ELF-1 (cell line): ENCODE measurements at regions not wholly inside any gene's neighbourhood (a gene's known extent, or its start where the extent isn't known, plus 50 kb on each side); places are given as distances from the start of the nearest gene placed in this dataset.
A peak's percentile ranks its signal among the peaks of the same experiment; 100 is the strongest.

Source experiments
- DNase-seq: peaks from one replicate; pipeline ENCODE4 v3.0.0-alpha.2; 2016; ENCODE audit warnings: low read depth, low spot score

DNA sequence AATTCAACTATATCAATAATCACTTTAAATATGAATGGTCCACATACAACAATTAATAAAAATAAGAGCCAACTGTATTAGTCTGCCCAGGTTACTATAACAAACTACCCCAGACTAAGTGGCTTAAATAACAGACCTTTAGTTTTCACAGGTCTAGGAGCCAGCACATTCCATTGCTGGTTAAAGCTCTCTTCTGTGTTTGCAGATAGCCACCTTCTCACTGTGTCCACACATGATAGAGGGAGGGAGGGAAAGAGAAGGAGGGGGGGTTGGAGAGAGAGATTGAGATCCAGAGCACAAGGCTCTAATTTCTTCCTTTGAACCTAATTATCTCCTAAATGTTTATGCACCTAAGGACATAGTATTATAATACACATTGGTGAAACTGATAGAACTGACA is 267.8 kb upstream of the NXPH2 start:
- DNase-seq: no peak

DNA sequence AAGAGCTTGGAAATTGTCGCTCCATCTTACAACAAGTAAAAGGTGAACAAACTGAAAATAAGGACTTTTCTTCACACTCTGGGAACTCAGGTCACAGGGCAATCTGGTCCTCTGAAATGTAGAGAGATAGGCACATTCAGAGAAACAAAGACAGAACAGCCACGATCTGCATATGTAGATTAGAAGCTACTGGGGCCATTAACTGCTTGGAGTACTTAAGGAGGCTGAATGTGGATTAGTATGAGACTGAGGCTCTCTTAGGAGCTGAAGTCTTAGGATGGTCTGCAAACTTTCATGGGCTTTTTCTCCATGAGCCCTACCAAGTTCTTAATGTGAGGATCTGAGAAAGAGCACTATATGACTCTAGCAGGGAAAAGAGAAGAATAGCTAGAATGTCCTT is 265.3 kb upstream of the NXPH2 start:
- peak; percentile 18 for DNase-seq

DNA sequence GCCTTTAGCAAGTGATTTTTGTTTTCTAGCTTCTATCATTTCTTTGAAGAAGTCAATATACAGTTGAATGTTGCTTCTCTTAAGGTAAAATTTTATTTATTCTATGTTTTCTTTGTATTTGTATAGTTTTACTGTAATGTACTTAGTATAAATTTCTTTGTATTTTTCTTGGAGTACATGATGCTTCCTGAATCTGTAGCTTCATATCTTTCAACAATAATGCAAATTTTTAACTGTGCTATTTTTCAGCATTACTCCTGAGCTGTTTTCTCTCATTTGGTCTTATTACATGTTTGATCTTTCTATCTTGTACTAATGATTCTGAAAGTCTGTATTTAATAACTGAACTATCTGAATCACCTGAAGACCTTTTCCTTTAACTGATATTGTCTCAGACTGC is 253.9 kb upstream of the NXPH2 start:
- no peak for DNase-seq

DNA sequence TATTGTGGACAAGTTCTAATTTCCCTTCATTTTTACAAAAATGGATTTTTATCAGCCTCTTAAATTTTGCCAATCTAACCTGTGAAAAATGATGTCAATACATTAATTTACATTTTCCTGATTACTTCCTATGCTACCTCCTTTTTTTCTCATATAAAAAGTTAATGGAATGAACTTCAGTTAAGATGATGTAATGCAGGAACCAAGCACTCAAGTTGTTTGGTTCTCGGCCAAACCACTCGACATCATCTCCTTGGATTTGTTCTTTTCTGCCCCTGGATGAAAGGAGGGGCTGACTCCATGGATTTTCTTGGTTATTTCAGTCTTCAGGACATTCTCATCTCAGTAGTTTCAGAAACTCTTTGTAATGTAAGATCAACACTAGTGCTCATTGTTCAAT is 253.1 kb upstream of the NXPH2 start:
- no peak for DNase-seq

DNA sequence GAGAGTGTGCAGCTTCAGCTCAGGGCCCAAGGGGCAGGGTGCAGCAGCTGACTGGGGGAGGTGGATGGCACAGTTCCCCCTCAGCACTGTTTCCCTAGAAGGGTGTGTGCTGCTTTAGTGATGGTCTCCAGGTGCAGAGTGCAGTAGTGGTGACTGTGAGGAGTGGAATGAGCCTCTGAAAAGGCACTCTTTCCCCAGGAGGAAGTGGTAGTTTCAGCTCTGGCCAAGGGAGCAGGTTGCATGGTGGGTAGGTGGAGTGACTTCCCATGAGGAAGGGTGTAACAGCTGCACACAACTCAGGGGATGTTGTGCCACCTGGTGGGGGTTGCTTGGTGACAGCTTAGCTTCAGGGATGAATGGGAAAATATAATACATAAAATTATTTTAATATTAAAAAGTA is 251.5 kb upstream of the NXPH2 start:
- DNase-seq: peak; percentile 14

DNA sequence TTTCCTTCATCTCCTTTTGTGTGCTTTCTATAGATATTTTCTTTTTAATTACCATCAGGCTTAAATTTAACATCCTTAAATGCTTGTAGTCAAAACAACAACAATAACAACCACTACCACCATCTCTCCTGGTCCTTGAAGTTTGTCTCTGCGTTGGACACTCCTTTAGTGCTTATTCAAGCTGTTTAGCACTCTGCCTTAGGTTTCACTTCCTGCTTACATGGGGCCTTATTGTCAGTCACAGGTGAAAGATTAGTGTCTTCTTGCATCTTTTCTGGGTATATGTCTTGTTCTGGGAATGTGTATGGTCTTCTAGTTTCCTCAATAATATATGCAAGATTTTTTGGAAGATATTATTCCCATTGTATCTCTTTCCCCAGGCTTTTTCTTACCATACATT is 240.1 kb upstream of the NXPH2 start:
- DNase-seq: no peak

DNA sequence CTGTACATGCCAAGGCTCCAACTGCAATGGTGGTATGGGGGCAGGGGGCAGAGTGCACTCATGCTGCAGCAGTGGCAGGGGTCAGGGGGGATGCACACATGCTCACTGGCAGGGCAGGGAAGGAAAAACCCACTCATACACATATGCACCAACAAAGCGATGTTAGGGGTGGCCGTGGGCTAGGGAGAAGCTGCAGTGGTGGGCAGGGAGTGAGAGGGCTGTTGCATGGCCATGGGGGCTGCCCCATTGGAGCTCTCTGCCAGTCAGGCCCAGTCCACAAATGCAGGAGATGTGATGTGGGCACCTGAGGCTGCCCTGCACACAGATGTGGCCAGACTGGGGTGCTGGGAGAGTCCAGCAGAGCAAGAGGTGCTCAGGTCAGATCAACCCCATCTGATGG is 238.1 kb upstream of the NXPH2 start:
- DNase-seq: no peak

DNA sequence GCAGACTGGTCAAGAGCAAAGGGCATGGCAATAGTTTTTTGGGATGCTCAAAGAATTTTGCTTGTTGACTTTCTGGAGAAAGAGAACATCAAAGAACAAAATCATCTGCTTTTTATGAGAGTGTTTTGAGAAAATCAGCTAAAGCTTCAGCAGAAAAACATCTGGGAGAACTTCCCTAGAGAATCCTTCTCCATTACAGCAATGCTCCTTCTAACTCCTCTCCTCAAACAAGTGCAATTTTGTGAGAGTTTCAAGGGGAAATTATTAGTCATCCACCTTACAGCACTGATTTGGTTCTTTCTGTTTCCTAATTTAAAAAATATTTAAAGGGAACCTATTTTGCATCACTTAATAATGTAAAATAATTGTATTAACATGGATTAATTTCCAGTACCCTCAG is 226.9 kb upstream of the NXPH2 start:
- no peak for DNase-seq

DNA sequence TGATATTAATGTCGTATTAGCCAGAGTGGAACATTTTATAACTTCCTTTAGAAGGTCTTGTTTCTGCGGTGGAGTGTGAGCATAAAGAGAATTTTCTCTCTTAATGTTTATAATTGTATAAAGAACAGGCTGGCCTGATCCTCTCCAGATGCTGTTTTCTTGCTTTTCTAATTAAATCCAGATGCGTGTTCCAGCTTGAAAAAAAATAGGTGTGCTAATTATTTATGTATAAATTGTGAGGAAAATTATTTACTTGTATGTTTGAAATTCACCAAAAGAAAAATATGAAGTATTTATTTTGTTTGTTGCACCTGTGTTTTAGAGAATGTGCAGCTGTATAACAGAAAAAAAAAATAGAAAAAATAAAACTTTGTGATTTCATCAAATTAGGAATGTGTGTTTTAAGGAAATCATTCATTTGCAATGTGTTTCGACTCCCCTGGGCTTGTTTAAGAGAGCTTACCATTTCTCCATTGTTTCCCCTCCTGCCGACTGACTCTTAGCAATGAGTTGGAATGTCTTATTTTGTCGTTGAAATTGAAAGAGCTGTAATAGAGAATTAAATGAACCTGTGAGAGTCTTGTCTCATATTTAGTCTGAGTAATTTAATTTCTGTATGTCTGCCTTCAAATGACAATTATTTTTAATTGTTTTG is 220.1 kb upstream of the NXPH2 start:
- DNase-seq: no peak

DNA sequence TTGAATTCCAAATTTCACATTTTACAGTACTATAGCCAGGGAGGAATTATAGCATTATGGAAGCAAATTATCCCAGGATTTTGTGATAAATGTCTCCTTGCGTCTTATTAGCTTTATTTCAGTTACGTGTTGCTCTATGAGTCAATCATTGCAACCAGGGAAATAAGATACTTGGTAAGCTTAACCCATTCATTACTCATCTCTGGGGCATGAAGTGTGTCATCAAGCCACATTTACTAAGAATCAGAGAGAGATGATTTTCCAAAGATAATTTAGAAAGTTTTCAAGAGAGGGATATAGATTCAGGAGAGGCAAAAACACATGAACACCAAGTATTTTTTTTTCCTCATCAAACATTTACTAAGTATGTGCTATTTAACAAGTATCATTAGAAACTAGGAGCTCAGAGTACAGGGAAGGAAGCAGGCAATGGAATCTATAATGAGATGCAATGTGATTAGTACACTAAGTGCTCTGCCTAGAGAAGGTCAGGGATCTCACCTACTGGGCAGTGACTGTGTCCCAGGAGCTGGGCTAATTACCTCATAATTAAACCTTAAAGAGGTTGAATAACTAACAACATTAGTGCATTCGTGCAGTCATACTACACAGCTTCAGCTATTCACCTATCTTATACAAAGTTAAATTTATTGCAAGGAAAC is 217.8 kb upstream of the NXPH2 start:
- no peak for DNase-seq

DNA sequence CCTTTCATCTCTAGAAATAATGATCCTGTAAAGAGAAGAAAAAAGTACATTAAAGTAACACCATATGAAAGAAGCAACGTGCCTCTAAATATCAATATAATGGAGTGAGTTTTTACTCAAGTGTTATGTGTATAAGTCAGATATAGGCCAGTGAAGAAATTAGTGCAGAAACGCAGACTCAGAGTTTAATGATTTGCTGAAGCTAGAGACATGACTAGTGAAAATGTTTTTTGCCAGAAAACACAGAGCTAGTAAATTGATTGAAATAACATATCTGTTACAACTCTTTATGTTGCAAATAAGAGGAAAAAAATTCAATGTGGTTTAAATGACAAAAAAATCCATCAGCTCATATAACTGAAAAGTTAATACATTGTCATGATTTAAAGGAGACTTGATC is 217.2 kb upstream of the NXPH2 start:
- no peak for DNase-seq

DNA sequence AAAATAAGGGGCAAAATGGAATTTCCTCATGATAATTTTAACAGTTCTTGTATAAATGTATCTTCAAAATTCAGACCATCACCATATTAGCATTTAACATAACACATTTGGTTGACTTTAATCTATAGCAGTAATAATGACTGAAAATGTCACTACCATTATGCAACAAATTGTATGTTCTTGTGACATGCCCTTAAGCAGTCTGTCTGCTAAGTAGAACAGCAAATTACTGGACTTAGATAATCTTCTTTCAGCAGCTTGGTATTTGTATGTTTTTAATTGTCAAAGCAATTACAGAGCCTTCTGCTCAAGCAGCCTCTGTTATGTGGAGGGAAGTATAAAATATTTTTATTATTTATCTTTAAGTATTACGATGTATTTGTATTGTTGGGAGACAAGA is 214.3 kb upstream of the NXPH2 start:
- no peak for DNase-seq

DNA sequence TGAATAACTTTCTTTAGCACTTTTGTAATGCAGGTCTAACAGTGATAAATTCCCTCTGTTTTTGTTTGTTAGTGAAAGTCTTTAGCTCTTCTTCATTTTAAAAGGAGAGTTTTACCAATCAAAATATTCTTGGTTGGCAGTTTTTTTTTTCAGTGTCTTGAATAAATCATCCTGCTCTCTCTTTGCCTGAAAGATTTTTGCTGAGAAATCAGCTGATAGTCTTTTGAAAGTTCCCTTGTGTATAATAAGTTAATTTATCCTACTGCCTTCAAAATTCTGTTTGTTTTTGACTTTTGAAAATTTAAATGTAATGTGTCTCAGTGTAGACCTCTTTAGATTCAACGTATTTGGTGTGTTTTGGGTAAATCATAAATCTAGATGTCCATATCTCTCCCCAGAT is 205.7 kb upstream of the NXPH2 start:
- no peak for DNase-seq

DNA sequence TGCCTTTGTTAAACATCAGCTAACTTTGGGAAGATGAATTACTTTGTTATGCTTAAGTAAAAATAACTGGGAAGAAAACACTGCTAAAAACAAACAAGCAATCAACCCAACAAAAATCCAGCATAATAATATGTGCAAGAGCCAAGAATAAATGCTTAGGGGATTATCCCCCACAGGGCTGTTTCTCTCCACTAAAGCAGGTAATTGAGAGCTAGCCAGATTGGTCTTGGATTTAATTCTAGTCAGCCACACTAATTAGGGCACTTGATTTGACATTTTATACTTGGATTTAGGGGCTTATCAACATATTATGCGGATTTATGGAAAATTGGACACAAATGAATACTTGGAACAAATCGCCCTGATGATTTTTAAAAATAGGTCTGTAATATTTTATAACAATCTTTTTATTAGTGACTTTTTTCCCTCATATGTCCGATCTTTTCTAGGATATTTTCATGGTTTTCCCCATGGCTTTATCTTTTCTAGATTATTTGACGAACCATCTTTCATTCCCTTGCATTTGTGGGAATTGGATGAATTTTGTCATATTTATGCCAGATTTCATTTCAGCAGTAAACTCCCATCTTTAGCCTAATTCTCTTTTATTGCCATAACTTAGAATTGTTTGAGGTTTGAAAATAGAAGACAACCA is 199.1 kb upstream of the NXPH2 start:
- DNase-seq: no peak

DNA sequence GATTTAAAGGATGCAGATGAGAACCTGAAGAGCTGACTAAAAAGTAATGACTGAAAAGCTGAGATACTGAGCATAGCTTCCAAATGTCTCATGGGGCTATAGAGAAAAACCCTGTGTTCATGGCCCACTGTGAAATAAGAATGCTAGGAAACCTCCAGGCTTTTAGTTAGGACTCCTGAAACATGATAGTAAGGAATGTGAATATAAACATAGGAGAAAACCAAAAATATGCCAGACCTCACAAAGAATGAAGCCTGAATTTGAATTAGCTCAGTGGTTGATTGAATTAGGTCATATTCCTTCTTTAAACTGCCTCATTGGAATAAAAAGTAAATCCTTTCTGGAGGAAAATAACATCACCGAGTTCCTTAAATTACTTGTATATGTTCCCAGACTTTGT is 194.5 kb upstream of the NXPH2 start:
- no peak for DNase-seq

DNA sequence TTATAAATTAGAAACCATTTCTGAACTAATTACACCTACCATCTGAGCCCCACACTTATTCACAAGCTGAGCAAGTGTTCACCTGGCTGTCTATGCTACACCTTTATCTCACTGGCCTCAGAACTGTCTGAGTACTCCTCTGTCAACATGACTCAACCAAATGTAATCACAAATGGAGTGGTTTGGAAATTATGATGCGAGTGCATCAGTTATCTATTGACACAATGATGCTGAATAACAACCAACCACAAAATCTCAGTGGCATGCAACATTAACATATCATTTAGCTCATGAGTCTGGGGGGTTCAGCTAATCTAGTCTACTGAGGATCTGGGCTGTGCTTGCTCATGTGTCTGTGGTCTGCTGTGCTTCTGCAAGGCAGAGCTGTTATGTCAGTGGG is 184.2 kb upstream of the NXPH2 start:
- no peak for DNase-seq

DNA sequence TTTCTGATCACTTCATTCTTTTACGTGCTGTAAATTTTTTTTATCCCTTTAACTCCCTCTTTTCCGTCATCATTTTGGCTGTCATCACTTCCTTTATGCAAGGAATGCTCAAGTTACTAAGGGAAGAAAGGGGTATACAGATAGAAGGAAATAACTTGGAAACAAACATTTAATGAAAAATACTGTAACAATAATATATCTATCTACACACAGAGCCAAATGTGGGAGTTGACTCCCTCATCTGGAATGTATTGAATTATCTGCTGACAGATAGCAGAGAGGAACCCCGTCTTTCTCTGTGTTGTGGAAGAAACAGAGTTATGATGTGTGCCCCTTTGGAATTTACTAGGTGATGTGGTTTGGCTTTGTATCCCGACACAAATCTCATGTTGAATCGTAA is 182.5 kb upstream of the NXPH2 start:
- DNase-seq: no peak

DNA sequence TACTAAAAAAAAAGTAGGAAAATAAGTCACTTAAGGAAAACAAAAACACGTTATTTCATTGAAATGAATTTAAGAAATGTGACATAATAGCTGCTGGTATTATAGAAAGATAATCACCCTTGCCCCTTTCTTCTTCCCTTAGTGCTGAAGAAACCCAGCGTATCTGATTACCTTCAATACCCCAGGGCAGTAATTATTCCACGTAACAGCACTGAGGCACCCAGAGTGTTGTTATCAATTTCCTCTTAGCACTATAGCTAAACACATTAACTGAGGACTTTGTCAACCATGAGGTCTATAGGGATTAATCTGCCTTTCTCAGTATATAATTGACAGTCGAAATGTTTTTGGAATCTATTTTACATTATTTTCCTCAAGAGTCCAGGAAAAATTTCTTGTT is 180.0 kb upstream of the NXPH2 start:
- DNase-seq: no peak

DNA sequence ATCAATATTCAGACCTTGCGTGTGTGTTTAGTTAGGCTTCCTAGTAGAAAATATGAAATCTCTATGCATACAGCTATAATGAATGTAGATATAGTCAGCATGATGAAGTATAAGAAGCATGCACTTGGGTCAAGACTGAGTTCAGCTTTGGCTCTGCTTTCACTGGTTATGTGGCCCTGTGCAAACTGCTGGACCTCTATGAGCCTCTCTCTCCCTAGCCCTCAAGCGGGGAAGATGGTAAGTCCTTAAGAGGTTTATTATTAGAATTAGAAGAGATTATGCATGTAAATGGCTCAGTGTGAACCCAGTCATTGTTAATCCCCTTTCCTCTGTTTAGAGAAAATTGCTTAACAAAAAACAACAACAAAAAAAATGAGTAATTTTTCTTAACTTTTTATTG is 178.8 kb upstream of the NXPH2 start:
- DNase-seq: no peak

DNA sequence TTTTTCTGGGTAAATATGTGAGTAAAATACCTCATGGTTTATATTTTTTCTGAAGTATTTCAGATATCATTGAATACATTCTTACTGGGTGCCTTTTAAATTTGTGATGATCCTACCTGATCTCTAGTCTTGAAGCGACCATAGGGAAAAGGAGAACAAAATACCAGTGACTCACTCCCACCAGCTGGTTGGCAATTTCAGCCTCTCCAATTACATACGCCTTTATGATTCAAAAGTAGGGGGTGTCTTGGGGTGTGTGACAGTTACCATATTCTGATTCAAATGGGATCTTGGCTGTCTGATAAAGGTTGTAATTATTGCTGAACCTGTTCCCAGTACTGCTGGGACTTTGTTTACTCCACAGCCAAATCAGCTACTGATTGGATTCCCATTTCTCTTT is 175.9 kb upstream of the NXPH2 start:
- DNase-seq: no peak

DNA sequence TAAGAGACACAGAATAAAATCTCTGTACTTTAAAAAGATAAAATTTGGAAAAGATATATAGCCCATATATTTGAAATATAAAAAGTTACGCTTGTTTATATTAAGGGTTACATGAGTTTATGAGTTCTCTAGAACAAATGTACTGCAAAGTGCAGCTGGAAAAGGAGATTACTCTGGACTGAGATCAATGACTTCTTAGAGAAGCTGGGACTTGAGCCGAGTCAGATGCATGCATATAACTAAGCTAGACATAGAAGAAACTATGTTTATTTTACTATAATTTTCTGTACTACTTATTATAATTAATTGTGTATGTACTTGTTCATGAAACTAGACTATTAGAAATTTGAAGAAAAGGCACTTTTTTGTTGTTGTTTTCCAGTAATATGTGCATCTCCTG is 170.3 kb upstream of the NXPH2 start:
- DNase-seq: no peak

DNA sequence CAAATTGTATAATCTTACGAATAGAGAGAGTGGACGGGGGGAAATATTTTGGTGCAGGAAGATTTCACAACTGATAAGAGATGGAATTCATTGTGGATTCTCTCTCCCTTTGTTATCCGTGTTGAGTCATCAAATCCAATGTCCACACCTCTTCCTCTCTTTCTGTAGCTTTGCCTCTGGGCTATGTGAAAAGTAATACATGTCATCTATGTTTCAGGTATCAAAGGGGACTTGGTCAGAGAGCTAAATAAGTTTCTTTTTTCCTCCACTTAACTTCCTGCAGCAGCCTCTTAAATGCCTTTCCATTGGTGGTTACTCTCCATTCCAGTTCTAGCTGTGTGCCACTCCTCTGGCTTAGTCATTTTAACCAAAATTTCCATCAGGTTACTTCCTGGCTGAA is 169.3 kb upstream of the NXPH2 start:
- no peak for DNase-seq

DNA sequence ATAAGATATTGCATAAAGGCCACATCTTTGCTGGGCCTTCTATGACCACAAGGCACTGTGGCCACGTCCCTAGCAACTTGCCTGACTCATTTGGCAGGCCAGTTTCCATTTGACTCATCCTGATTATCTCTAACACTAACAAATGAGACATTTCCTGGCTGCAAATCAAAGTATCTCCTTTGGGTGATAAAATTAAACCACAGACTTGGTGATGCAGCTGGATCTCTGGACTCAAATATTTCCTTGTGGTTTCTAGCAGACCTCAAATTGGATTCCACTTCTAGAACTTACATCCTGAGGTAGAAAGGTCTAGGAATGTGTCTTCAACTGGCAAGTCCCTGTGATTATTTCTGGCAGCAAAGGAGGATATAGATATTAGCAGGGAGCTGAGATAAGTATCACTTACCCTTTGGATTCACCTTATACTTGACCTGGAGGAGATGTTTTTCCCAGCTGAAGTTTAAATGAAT is 167.9 kb upstream of the NXPH2 start:
- DNase-seq: no peak
